ENCODE measurements at regions not wholly inside any gene's neighbourhood (a gene's known extent, or its start where the extent isn't known, plus 50 kb on each side); places are given as distances from the start of the nearest gene placed in this dataset.

- TF ChIP-seq CTCF (IDR thresholded peaks at IDR 0.05; ENCODE audit: low read depth, low read length, missing input control) = no peak
- no peak for TF ChIP-seq YY1 (IDR thresholded peaks at IDR 0.05)
- TF ChIP-seq ATF3 (IDR thresholded peaks at IDR 0.05) = no peak
- no peak for TF ChIP-seq MAX (IDR thresholded peaks at IDR 0.05)
- TF ChIP-seq HNF4G (IDR thresholded peaks at IDR 0.05) = no peak
Measured at GRCh38 chr11:110830344-110830743, 118.1 kb upstream of the ARHGAP20 start (continued).

- Histone ChIP-seq H3K27ac (ENCODE audit: low read depth in 1 of 2, low read length in 2 of 2) (no peak overlapping the region), H3K4me3 (ENCODE audit: low read depth in 1 of 3, low read length in 3 of 3) (no peak overlapping the region), H3K27me3 (ENCODE audit: control insufficient read depth in 4 of 4, insufficient read depth in 4 of 4, low read length in 3 of 4) (no peaks in the 10 kb centered on the region), H3K9ac (ENCODE audit: low read depth in 1 of 2, low read length in 2 of 2) (no peak overlapping the region), H3K4me1 (ENCODE audit: control insufficient read depth in 4 of 4, insufficient read depth in 4 of 4, low read length in 3 of 4) (no peaks in the 10 kb centered on the region), H3K9me3 (ENCODE audit: control insufficient read depth in 4 of 4, low read length in 3 of 4) (no peaks in the 10 kb centered on the region), H3K36me3 (ENCODE audit: control insufficient read depth in 4 of 4, insufficient read depth in 3 of 4, low read depth in 1 of 4, low read length in 3 of 4) (no peaks in the 10 kb centered on the region)
- no peak for DNase-seq (ENCODE audit: low spot score)
- TF ChIP-seq MAX (IDR thresholded peaks at IDR 0.05) = no peak
- no peak for TF ChIP-seq GABPA (IDR thresholded peaks at IDR 0.05 in 1 of 2, conservative IDR thresholded peaks at IDR 0.05 in 1 of 2)
- no peak for TF ChIP-seq ATF3 (IDR thresholded peaks at IDR 0.05)
- no peak for TF ChIP-seq CTCF (IDR thresholded peaks at IDR 0.05; ENCODE audit: low read depth, low read length, missing input control)
Measured at GRCh38 chr11:110829873-110830272, 117.6 kb upstream of the ARHGAP20 start.

GRCh38 chr11:110828086-110828485 is 115.8 kb upstream of the ARHGAP20 start:
- no peaks in the 10 kb centered on the region for H3K4me1 ChIP-seq (ENCODE audit: control insufficient read depth in 4 of 4, insufficient read depth in 4 of 4, low read length in 3 of 4)
- H3K4me3 ChIP-seq (ENCODE audit: low read depth in 1 of 3, low read length in 3 of 3) = no peak overlapping the region
- DNase-seq (ENCODE audit: low spot score) = no peak
- no peaks in the 10 kb centered on the region for H3K27me3 ChIP-seq (ENCODE audit: control insufficient read depth in 4 of 4, insufficient read depth in 4 of 4, low read length in 3 of 4)
- 43% methylated on average over 1 of the region's 1 CpG for WGBS
- H3K9ac ChIP-seq (ENCODE audit: low read depth in 1 of 2, low read length in 2 of 2) = no peak overlapping the region
- H3K36me3 ChIP-seq (ENCODE audit: control insufficient read depth in 4 of 4, insufficient read depth in 3 of 4, low read depth in 1 of 4, low read length in 3 of 4) = no peaks in the 10 kb centered on the region
- H3K9me3 ChIP-seq (ENCODE audit: control insufficient read depth in 4 of 4, low read length in 3 of 4) = no peaks in the 10 kb centered on the region
- no peak overlapping the region for H3K27ac ChIP-seq (ENCODE audit: low read depth in 1 of 2, low read length in 2 of 2)
- TF ChIP-seq GABPA (IDR thresholded peaks at IDR 0.05 in 1 of 2, conservative IDR thresholded peaks at IDR 0.05 in 1 of 2) = no peak
- TF ChIP-seq SP1 (IDR thresholded peaks at IDR 0.05) = no peak
- no peak for TF ChIP-seq NR2F2 (IDR thresholded peaks at IDR 0.05)
- TF ChIP-seq REST (IDR thresholded peaks at IDR 0.05) = no peak
- no peak for TF ChIP-seq HNF4A (conservative IDR thresholded peaks at IDR 0.05)
- no peak for TF ChIP-seq FOXA2 (IDR thresholded peaks at IDR 0.05)
- TF ChIP-seq EGR1 (IDR thresholded peaks at IDR 0.05; ENCODE audit: low read depth in 2 of 2) = no peak
- no peak for TF ChIP-seq RXRA (IDR thresholded peaks at IDR 0.05)
- no peak for TF ChIP-seq HNF4G (IDR thresholded peaks at IDR 0.05)
- TF ChIP-seq RAD21 (IDR thresholded peaks at IDR 0.05) = no peak
- TF ChIP-seq TAF1 (conservative IDR thresholded peaks at IDR 0.05) = no peak
- TF ChIP-seq FOXA1 (IDR thresholded peaks at IDR 0.05) = no peak
- TF ChIP-seq CTCF (IDR thresholded peaks at IDR 0.05; ENCODE audit: low read depth, low read length, missing input control) = no peak
- TF ChIP-seq ZBTB33 (IDR thresholded peaks at IDR 0.05) = no peak
